T-helper 2 cell treated with Interferon-gamma antibody and Interleukin-4, amounts not matched to agents 5 μg/mL and 100 μg/mL, for 36 hours (primary cell): ENCODE measurements at regions not wholly inside any gene's neighbourhood (a gene's known extent, or its start where the extent isn't known, plus 50 kb on each side); places are given as distances from the start of the nearest gene placed in this dataset.
"Not testable (repeated sequence)": the region's sequence is repeated elsewhere in the genome, so short reads cannot be mapped to it uniquely, and the experiment has no call there.

ENCODE experiments used
- DNase-seq: peaks from one replicate; pipeline ENCODE4 v3.0.0; 2021; ENCODE audit warnings: low spot score
- H3K27ac Mint-ChIP-seq: one replicate; pipeline ENCODE4 v1.8.0; 2021; ENCODE audit warnings: mild to moderate bottlenecking, mixed read lengths
- H3K27me3 Mint-ChIP-seq: one replicate; pipeline ENCODE4 v1.8.0; 2021; ENCODE audit warnings: low read depth, mixed read lengths
- H3K36me3 Mint-ChIP-seq: one replicate; pipeline ENCODE4 v1.8.0; 2021; ENCODE audit warnings: low read depth, mixed read lengths
- H3K4me1 Mint-ChIP-seq: one replicate; pipeline ENCODE4 v1.8.0; 2021; ENCODE audit warnings: low read depth, mixed read lengths
- H3K4me3 Mint-ChIP-seq: one replicate; pipeline ENCODE4 v1.8.0; 2022; ENCODE audit warnings: mild to moderate bottlenecking, moderate library complexity, mixed read lengths
- H3K9me3 Mint-ChIP-seq: one replicate; pipeline ENCODE4 v1.8.0; 2021; ENCODE audit warnings: mixed read lengths

DNA sequence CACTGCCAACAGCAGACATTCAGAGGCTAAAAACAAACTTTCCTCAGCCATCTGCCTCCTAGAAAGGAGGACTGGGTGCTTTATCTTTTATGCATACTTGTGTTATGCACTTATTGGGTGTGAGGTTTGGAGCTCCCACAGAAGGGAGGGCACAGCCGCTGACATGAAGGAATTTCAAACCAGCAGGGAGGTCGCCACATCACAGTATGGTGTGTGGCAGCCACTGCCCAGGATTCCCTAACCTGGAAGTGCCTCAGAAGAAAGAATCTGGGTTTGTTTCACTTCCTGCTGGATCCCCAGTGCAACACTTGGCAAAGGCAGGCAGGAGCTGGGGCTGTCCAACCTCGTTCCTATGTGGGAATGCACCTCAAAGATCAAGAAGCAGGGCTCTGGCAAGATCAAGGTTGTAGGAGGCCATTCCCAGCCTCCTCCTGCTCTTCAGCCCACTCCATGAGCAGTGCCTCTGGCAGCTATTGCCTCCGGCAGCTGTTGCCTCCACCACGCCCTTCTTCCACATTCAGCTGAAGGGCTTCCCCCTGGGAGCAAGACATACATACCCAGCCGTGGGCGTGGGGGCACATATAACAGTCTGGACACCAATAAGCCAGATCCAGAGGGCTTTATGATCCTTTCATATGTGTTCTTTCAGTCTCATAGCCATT is 109.0 kb upstream of the MAMLD1 start:
- H3K27me3 Mint-ChIP-seq, result no peaks in the 10 kb centered on the region
- no peaks in the 10 kb centered on the region for H3K36me3 Mint-ChIP-seq
- no peak overlapping the region for H3K27ac Mint-ChIP-seq
- peaks cover 10% of the 10 kb centered on the region for H3K4me1 Mint-ChIP-seq
- no peaks in the 10 kb centered on the region for H3K9me3 Mint-ChIP-seq
- no peak overlapping the region for H3K4me3 Mint-ChIP-seq
- no peak for DNase-seq

DNA sequence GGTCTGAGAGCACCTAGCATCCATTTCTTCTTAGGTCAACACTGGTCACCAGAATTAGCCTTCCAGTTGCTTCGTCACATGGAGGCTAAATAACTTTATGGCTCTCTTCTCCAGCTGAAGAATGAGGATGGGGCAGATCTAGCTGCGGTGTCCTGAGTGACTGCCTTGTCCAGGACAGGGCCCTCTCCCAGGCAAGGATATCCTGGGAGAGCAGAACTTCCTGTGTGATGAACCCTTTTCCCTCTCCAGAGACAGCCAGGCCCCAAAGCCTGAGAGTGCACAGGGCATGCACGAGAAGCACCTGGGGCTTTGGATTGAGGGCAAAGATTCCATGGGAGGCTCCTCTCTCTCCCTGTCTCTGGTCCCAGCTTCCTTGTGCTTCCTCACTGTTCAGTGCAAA is 108.2 kb upstream of the MAMLD1 start:
- H3K27ac Mint-ChIP-seq, result no peak overlapping the region
- DNase-seq, result no peak
- H3K9me3 Mint-ChIP-seq, result no peaks in the 10 kb centered on the region
- no peaks in the 10 kb centered on the region for H3K36me3 Mint-ChIP-seq
- peaks cover 10% of the 10 kb centered on the region for H3K4me1 Mint-ChIP-seq
- H3K4me3 Mint-ChIP-seq, result no peak overlapping the region
- no peaks in the 10 kb centered on the region for H3K27me3 Mint-ChIP-seq

DNA sequence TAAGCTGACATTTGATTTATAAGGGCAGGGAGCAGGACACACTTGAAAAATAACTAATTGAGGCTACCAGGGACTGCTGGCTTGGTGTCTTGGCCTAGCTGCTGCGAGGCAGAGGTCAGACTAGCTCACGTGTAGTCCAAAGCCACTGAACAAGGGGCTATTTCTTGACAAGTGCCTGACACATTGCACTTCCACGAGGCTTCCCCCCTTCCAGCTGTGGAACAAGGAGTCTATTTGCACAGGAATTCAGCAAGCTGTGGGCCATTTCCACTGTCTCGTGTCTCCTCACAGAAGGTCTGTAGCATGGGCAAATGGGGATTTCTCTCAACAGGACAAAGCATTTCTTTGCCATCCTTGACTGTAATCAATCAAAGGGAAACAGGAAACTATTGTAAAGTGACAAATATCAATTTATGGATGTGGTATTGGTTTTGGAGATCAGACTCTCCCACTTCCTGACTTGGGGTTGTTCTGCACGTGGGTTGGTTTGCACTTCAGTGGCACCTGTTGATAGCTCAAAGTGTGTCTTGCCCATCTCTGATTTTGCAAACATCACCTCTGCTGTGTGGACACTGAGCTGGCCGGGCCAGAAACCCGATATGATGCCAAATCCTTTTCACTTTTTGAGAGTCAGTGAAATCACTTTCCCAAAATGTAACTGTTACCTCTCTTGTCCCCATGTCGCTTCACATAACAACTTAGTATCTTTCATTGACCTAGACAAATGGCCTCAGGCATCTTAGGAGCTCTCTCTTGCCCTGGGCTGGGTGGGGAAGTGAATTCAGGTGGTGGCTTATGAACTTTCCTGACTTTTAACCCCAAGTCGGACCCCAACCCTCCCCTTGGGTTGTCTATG is 107.4 kb upstream of the MAMLD1 start:
- no peak overlapping the region for H3K27ac Mint-ChIP-seq

DNA sequence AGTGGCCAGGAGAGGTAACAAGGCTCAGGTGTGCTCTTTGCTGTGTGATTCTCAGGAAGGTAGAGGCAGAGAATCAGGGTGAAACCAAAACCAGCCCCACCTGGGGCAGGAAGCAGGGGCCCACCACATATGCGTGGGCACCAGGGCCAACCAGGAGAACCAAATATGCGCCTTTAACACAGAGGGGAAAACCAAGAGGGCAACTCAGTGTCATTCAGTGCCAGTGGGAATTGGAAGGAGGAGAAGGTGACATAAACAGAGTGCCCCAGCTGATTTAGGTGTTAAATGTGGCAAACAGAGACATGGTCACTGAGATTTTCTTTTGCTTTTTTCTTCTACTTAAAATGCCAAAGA is 106.8 kb upstream of the MAMLD1 start:
- Mint-ChIP-seq H3K4me3 (no peak overlapping the region), H3K27ac (no peak overlapping the region), H3K9me3 (no peaks in the 10 kb centered on the region), H3K36me3 (no peaks in the 10 kb centered on the region), H3K27me3 (no peaks in the 10 kb centered on the region), H3K4me1 (peaks cover 10% of the 10 kb centered on the region)
- DNase-seq, result no peak

More for the DNA sequence above, 107.4 kb upstream of the MAMLD1 start:
- Mint-ChIP-seq H3K4me3 (no peak overlapping the region), H3K27me3 (no peaks in the 10 kb centered on the region), H3K36me3 (no peaks in the 10 kb centered on the region), H3K9me3 (no peaks in the 10 kb centered on the region), H3K4me1 (peaks cover 10% of the 10 kb centered on the region)
- no peak for DNase-seq

DNA sequence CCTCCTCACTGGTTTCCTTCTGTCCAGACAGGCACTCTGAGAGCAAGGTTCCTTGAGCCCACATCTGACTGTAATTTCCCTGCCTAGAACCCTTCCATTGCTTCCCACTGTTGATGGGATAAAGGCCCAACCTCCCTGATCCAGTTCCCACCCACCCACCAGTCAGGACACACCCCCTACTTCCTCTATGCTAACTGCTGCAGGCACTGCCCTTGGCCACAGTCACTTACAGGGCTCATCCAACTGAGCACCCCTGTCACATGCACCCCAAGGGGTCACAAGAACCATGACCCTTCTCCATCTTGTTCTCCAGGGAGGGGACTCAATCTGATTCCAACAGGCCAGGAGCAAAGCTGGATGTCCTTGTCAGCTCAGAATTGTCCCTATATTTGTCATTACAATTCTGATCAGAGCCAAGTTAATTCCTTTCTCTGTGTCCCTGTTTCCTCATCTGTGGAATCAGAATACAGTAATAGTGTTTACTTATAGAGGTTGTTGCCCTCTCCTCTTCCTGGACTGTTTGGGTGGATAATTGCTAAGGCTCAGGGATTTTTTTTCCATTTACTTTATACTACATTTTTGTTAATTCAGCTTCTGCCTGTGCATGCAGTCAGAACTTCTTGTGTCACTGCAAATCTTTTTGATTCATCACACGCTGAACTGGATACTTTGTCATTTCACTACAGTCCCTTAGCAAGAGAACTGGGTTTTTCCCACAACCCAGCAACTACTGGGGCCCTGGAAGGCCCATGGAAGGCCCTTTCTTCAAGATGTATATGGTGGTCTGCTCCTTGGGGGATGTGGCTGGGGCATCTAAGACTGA is 105.6 kb upstream of the MAMLD1 start:
- H3K27ac Mint-ChIP-seq, result no peak overlapping the region
- H3K4me1 Mint-ChIP-seq, result peaks cover 10% of the 10 kb centered on the region
- no peak overlapping the region for H3K4me3 Mint-ChIP-seq
- no peaks in the 10 kb centered on the region for H3K9me3 Mint-ChIP-seq
- no peaks in the 10 kb centered on the region for H3K36me3 Mint-ChIP-seq
- DNase-seq, result no peak
- H3K27me3 Mint-ChIP-seq, result peaks cover 4% of the 10 kb centered on the region

DNA sequence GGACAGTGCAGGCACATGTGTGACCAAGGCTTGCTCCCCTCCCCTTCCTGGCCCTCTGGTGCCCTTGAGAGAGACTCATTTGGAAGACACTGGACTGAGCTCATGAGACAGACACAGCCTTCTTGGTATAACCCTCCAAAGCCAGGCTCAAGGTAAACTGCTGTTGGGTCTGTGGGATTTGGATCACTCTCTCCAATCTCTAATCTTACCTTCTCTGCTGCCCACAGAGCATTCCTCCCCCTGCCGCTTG is 105.0 kb upstream of the MAMLD1 start:
- peaks cover 4% of the 10 kb centered on the region for H3K27me3 Mint-ChIP-seq
- no peak overlapping the region for H3K27ac Mint-ChIP-seq
- no peak for DNase-seq
- no peaks in the 10 kb centered on the region for H3K36me3 Mint-ChIP-seq
- H3K4me1 Mint-ChIP-seq, result peaks cover 10% of the 10 kb centered on the region
- H3K9me3 Mint-ChIP-seq, result no peaks in the 10 kb centered on the region
- H3K4me3 Mint-ChIP-seq, result no peak overlapping the region

DNA sequence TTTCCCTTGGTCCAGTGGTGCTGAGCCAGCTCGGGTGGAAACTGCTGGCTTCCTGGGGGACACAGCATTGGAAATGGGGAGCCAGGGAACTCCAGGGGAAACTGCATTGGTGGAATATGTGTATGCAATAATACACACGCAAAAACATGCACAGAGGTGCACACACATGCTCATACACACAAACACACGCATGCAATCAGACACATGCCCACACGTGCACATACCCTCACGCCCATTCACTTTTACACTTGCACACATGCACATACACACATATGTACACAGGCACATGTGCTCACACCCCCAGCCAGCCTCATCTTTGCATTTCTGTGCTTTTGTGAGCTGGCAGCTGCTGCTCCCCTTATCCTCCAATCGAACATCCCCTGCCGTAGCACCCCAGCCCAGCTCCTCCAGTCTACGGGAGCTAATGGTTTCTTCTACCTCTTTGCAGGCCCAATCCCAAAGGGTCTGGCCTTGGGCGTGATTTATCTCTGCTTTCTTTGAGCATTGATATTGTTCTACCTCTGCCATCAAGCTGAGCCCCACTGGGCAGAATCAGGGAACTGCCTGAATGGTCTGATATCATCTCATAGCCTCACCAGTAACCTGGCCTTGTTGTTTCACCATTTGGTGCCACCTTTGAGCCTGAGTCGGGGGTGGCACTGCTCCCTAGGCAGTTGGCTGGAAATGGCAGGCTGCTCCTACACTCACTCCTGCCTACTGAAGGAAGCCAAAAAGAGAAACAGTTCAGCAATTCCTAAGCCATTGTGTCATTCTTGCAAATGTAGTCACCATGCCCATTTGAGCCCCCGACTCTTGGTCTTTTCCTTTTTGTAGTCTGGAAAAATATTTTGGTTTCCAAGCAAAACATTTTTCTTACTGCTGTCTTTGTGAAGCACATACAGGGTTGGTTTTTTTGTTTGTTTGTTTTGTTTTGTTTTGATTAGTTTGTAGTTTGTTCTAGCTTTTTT is 104.4 kb upstream of the MAMLD1 start:
- H3K4me1 Mint-ChIP-seq, result peaks cover 10% of the 10 kb centered on the region
- no peaks in the 10 kb centered on the region for H3K36me3 Mint-ChIP-seq
- no peak overlapping the region for H3K4me3 Mint-ChIP-seq
- no peaks in the 10 kb centered on the region for H3K9me3 Mint-ChIP-seq
- no peak overlapping the region for H3K27ac Mint-ChIP-seq
- peaks cover 4% of the 10 kb centered on the region for H3K27me3 Mint-ChIP-seq
- no peak for DNase-seq

DNA sequence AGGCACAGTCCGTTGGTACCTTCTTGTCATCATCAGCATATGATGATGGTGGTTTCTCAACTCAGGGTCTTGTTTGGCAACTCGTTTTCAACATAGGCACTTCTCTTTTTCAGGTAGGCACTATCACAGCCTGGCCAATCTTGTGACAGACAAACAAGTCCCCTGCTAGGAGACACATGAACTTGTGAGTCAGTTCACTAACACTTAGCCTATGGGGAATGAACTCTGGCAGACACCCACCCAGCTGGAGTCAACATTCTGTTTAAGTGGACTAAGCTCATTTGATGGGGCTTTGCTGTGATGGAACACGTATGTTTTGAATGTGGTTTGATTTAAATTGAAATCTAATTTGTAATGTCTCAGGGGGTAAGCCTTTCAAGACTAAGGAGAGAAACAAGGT is 100.7 kb upstream of the MAMLD1 start:
- Mint-ChIP-seq H3K27ac (no peak overlapping the region), H3K9me3 (no peaks in the 10 kb centered on the region), H3K27me3 (peaks cover 6% of the 10 kb centered on the region), H3K36me3 (no peaks in the 10 kb centered on the region), H3K4me3 (no peak overlapping the region), H3K4me1 (peaks cover under 1% of the 10 kb centered on the region)
- DNase-seq, result no peak

DNA sequence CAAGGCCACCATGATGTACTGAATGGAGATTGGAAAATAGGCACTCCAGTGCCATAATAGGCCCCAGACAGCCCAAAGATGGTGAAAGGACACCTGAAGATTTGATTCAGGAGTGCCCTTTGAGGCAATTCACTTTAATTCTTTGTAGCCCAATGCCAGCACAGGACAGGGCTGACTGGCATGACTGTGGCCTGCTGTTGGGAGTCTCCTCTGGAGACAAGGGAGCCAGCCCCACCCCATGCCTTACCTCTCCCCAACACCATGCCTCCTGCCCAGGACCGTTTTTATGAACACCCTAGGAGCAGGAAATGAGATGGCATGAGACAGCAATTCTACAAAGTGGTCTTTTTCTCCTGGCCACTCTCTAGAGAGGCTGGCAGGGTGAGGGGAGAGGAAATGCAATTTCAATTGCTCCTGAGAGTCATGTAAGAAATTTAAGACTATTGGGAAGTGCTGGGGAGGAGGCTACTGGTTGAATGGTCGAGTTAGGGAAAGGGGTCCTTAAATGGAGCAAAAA is 94.2 kb upstream of the MAMLD1 start:
- no peak for DNase-seq
- H3K27me3 Mint-ChIP-seq, result peaks cover 2% of the 10 kb centered on the region
- no peaks in the 10 kb centered on the region for H3K4me1 Mint-ChIP-seq
- no peaks in the 10 kb centered on the region for H3K36me3 Mint-ChIP-seq
- H3K9me3 Mint-ChIP-seq, result no peaks in the 10 kb centered on the region
- H3K4me3 Mint-ChIP-seq, result no peak overlapping the region
- H3K27ac Mint-ChIP-seq, result no peak overlapping the region

DNA sequence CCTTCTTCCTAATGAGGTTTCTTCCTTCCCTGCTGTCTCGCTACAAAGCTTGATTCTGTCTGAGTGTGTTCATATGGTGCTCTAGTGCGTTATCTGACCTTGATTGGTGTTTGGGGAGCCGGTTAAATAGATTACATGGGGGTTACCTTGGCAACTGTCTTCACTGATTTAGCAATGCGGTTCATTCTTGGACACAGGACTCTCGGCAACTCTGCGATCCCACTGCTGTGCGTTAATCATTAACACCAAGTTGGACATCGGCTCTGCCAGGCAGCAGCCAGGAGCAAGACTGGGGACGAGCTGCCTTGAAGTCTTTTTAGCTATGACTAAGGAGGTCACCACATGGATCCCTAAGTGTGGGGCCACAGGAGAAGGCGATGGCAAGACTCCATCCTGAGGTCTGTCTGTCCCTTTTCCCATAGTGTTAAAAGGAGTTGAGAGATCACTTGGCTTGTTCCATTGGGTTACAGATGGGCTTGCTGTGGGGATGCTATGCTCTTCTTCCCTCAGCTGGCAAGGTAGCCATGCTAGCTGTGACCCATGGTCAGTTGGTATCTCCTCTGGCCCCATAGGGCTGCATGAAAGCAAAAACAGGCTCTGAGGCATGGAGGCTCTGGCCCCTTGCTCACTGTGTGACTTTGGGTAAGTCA is 93.4 kb upstream of the MAMLD1 start:
- Mint-ChIP-seq H3K4me1 (no peaks in the 10 kb centered on the region), H3K27ac (no peak overlapping the region), H3K4me3 (no peak overlapping the region), H3K36me3 (no peaks in the 10 kb centered on the region), H3K9me3 (no peaks in the 10 kb centered on the region), H3K27me3 (no peaks in the 10 kb centered on the region)
- no peak for DNase-seq

DNA sequence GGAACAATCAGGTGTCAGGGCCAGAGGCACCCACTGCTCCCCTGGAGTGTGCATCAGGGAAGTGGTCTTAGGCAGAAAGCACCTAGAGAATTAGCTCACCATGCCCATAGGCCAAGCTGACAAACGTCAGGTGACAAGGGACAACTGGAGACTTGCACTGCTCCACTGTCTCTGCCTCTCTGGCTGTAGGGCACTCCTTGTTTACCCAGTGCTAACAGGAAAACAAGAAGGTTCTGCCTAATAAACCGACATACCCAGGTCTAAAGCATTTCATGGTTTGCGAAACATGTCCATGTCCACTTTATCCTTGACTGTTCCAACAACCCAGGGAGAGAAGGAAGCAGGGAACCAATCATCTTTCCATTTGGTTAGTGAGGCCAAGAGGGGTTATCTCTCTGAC is 92.5 kb upstream of the MAMLD1 start:
- Mint-ChIP-seq H3K27me3 (no peaks in the 10 kb centered on the region), H3K27ac (no peak overlapping the region), H3K4me3 (no peak overlapping the region), H3K36me3 (no peaks in the 10 kb centered on the region), H3K4me1 (no peaks in the 10 kb centered on the region), H3K9me3 (no peaks in the 10 kb centered on the region)
- no peak for DNase-seq

DNA sequence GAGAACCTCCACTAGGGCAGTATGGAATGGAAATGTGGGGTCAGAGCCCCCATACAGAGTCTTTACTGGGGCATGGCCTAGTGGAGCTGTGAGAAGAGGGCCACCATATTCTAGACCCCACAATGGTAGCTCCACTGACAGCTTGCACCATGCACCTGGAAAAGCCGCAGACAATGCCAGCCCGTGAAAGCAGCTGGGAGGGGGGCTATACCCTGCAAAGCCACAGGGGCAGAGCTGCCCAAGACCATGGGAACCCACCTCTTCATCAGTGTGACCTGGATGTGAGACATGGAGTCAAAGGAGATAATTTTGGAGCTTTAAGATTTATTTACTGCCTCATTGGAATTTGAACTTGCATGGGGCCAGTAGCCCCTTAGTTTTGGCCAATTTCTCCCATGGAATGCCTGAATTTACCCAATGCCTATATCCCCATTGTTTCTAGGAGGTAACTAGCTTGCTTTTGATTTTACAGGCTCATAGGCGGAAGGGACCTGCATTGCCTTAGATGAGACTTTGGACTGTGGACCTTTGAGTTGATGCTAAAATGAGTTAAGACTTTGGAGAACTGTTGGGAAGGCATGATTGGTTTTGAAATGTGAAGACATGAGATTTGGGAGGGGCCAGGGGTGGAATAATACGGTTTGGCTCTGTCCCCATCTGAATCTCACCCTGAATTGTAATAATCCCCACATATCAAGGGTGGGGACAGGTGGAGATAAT is 89.4 kb upstream of the MAMLD1 start:
- not testable (repeated sequence) for H3K27ac Mint-ChIP-seq, DNase-seq, H3K36me3 Mint-ChIP-seq, H3K4me1 Mint-ChIP-seq, H3K4me3 Mint-ChIP-seq, H3K9me3 Mint-ChIP-seq, H3K27me3 Mint-ChIP-seq
